22Rv1 (cell line): ENCODE measurements at regions not wholly inside any gene's neighbourhood (a gene's known extent, or its start where the extent isn't known, plus 50 kb on each side); places are given as distances from the start of the nearest gene placed in this dataset.
A peak's percentile ranks its signal among the peaks of the same experiment; 100 is the strongest.
"Not testable (repeated sequence)": the region's sequence is repeated elsewhere in the genome, so short reads cannot be mapped to it uniquely, and the experiment has no call there.

Source experiments
- H3K27ac ChIP-seq: fragments of 450-650 bp; 2 replicates; pipeline ENCODE4 v1.5.1; 2017
- ZFX ChIP-seq: fragments of 450-650 bp; IDR thresholded peaks from 2 replicates; pipeline ENCODE4 v1.6.1; 2017; ENCODE audit warnings: antibody characterized with exemption, borderline replicate concordance
- TF ChIP-seq, protein P1 (sequence below): fragments of 450-650 bp; IDR thresholded peaks from 2 replicates; pipeline ENCODE4 v1.5.1; 2017; ENCODE audit warnings: mild to moderate bottlenecking

DNA sequence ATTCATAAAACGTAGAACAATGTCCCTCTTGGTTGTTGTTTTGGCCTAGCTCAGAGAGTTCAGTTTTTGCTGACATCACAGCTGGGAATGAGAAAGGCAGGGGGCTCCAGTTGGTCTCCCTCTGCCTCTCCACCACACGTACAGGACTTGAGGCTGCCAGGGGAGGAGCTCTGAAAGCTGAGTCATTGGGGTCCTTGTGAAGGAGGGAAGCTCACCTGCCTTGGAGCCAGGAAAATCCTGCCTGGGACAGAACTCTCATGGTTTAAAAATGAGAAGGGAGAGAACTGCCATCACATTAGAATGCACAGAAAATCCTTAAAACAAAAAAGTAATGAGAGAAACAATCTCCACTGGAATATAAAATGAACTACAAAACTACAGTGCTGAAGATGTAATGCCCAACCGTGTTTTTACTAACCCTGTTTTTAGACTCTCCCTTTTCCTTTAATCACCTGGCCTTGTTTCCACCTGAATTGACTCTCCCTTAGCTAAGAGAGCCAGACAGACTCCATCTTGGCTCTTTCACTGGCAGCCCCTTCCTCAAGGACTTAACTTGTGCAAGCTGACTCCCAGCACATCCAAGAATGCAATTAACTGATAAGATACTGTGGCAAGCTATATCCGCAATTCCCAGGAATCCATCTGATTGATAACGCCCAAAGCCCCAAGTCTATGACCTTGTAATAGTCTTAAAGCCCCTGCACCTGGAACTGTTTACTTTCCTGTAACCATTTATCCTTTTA lies 58.6 kb upstream of the TARP start:
- not testable (repeated sequence) for H3K27ac ChIP-seq

DNA sequence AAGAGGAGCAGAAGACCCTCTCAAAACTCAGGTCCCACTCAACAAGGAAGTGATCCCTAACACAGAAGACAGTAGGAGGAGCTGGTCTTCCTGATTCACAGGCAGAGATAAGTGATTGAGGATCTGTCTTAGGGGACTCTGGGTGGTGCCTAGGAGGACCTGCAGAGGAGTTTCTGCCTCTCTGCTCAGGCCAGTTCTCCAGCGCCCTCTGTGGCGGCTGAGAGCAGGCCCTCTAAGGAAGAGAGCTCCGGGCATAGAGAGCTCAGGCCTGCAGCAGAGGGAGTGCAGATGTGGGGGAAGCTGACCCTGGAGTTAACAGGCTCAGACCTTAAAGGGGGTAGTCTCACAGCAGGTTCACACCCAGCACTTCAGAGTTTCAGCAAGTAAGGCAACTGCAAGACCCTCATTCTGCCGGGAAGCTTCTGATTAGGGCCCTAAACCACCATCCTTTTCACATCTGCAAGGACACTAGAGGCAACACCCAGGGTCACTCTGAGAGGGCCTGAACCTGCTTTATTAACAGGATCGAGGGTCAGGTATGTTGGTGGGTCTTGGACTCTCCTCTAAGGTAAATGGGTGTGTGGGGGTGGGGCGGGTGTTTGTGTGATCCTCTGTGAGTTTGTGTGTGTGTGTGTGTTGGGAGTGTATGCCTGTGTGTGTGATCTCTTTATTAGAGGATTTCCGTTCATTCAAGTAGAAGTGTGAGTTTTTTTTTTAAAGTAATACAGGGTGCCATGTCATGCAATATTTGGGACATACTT lies 57.6 kb upstream of the TARP start:
- H3K27ac ChIP-seq, result no peak overlapping the region
- no peak for TF ChIP-seq ZFX
- TF ChIP-seq, protein P1, sequence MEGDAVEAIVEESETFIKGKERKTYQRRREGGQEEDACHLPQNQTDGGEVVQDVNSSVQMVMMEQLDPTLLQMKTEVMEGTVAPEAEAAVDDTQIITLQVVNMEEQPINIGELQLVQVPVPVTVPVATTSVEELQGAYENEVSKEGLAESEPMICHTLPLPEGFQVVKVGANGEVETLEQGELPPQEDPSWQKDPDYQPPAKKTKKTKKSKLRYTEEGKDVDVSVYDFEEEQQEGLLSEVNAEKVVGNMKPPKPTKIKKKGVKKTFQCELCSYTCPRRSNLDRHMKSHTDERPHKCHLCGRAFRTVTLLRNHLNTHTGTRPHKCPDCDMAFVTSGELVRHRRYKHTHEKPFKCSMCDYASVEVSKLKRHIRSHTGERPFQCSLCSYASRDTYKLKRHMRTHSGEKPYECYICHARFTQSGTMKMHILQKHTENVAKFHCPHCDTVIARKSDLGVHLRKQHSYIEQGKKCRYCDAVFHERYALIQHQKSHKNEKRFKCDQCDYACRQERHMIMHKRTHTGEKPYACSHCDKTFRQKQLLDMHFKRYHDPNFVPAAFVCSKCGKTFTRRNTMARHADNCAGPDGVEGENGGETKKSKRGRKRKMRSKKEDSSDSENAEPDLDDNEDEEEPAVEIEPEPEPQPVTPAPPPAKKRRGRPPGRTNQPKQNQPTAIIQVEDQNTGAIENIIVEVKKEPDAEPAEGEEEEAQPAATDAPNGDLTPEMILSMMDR, result peak; percentile 48

- TF ChIP-seq ZFX, result no peak
- TF ChIP-seq, protein P1, result no peak
Observed at GRCh38 chr7:38330039-38330438, 56.6 kb upstream of the TARP start.

GRCh38 chr7:38329340-38329739 lies 55.9 kb upstream of the TARP start:
- no peak overlapping the region for H3K27ac ChIP-seq
- TF ChIP-seq, protein P1, result no peak
- no peak for TF ChIP-seq ZFX

More at GRCh38 chr7:38330039-38330438, 56.6 kb upstream of the TARP start:
- no peak overlapping the region for H3K27ac ChIP-seq

DNA sequence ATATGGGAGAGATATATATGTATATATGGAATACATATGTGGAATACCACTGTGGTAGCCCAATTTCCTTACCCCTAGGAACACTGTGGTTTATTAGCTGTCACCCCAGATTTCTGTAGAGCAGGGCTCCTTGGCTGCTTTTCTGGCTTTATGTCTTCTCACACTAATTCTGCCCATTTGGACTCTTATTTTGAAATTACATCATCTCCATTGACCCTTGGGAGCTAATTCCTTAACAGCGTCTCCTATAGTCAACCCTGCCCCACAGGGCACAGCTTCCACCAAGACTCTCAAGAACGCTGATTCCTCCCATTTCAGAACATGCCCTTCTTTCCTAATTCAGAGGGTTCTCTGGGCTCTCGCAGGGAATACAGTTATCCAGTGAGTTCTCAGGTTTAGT lies 55.4 kb upstream of the TARP start:
- TF ChIP-seq, protein P1, result no peak
- H3K27ac ChIP-seq, result no peak overlapping the region

GRCh38 chr7:38327637-38328036 lies 54.2 kb upstream of the TARP start:
- H3K27ac ChIP-seq, result no peak overlapping the region

More at GRCh38 chr7:38327637-38328036, 54.2 kb upstream of the TARP start:
- TF ChIP-seq ZFX, result no peak
- TF ChIP-seq, protein P1, result no peak
